DOHH2 (cell line): ENCODE measurements at regions not wholly inside any gene's neighbourhood (a gene's known extent, or its start where the extent isn't known, plus 50 kb on each side); places are given as distances from the start of the nearest gene placed in this dataset.

ENCODE experiments used
- EZH2phosphoT487 ChIP-seq: fragments of 200-600 bp; sonication (generic); IDR thresholded peaks from 2 replicates; pipeline ENCODE4 v1.6.1; 2017; ENCODE audit warnings: borderline replicate concordance, mild to moderate bottlenecking, antibody characterized with exemption, low read length, moderate library complexity, mixed read lengths
- TF ChIP-seq, protein P1 (sequence below): fragments of 200-600 bp; sonication (generic); IDR thresholded peaks from one replicate; pipeline ENCODE4 v1.5.1; 2014; ENCODE audit warnings: antibody characterized with exemption, mild to moderate bottlenecking, low read depth, low read length; ENCODE audit not compliant: poor library complexity, severe bottlenecking

DNA sequence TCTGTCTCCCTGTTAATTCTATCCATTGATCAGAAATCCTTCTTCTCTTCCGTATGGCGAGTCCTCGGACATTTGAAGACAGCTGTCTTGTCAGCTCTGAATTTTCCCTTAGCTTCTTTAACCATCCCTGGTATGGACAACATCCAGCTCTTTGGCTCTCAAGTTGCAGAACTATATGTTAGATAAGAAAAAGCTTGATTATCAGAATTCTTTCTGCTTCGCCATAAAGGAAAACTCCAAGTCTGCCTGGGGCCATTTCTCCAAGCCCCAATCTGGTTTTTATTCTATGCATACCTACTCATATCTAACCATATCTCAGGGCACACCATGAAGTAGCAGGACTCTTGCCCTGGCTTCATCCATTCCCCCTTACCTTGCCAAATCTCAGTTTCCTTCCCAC, 215.7 kb upstream of the TMC3 start:
- TF ChIP-seq, protein P1, sequence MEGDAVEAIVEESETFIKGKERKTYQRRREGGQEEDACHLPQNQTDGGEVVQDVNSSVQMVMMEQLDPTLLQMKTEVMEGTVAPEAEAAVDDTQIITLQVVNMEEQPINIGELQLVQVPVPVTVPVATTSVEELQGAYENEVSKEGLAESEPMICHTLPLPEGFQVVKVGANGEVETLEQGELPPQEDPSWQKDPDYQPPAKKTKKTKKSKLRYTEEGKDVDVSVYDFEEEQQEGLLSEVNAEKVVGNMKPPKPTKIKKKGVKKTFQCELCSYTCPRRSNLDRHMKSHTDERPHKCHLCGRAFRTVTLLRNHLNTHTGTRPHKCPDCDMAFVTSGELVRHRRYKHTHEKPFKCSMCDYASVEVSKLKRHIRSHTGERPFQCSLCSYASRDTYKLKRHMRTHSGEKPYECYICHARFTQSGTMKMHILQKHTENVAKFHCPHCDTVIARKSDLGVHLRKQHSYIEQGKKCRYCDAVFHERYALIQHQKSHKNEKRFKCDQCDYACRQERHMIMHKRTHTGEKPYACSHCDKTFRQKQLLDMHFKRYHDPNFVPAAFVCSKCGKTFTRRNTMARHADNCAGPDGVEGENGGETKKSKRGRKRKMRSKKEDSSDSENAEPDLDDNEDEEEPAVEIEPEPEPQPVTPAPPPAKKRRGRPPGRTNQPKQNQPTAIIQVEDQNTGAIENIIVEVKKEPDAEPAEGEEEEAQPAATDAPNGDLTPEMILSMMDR, result no peak
- TF ChIP-seq EZH2phosphoT487, result no peak
